ENCODE measurements at regions not wholly inside any gene's neighbourhood (a gene's known extent, or its start where the extent isn't known, plus 50 kb on each side); places are given as distances from the start of the nearest gene placed in this dataset.

- no peak for DNase-seq (ENCODE audit: low read depth)
Observed at GRCh38 chr16:51321251-51321650, 170.2 kb upstream of the SALL1 start.

GRCh38 chr16:51317575-51317974 lies 166.5 kb upstream of the SALL1 start:
- DNase-seq (ENCODE audit: low read depth) = no peak

DNA sequence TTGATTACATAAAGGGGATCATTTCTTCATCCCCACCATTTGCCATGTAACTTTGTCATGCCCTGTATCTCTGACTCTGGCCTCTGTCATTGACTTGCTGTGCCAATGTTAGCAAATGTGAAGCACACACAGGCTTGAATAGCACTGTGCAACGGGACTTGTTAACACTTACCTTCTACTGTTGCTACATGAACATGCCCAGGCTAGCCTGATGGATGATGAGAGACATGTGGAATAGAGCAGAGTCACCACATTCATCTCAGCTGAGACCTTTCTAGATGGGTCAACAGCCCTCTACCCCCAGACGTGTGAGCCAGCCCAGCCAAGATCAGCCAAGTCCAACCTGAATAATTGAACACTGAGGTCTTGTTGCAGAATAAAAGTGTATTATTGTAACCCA lies 162.1 kb upstream of the SALL1 start:
- no peak for DNase-seq (ENCODE audit: low read depth)

- no peak for DNase-seq (ENCODE audit: low read depth)
Observed at GRCh38 chr16:51312363-51313150, 161.5 kb upstream of the SALL1 start.

DNA sequence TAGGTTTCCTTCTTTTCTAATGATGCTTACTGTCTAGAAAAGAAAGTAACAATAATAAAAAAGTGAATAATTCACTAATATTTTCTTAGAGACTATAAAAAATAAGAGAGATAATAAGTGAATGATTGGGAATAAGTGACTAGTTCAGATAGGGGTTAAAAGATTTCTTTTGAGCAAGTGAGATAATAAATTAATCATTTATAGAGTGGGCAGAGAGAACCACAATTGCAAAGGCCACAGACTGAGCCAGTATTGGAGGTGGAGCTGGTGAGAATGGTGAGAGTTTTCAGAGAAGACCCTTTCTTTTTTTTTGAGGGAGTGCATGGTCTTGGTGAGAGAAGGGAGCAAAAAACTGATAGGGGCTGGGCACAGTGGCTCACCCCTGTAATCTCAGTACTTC lies 159.1 kb upstream of the SALL1 start:
- DNase-seq (ENCODE audit: low read depth) = no peak

GRCh38 chr16:51306886-51307595 lies 156.0 kb upstream of the SALL1 start:
- no peak for DNase-seq (ENCODE audit: low read depth)

DNA sequence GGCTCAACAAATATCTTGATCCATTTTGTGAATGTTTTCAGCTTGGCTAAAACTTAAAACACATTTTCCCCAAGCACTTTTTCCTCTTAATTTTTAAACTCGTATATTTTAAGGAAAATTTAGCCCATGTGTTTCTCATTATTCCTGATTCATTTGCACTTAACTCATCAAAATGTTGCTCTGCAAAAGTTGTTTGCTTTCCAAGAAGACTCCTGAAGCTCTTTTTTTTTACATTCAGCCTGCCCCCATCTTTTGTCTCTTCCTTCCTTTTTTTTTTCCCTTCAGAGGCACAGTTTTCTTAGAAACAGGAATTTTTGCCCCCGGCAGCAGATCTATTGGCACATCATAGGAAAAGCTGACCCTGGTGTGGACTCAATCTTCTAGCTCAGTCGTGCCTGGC lies 155.0 kb upstream of the SALL1 start:
- no peak for DNase-seq (ENCODE audit: low read depth)

- DNase-seq (ENCODE audit: low read depth) = no peak
Observed at GRCh38 chr16:51305337-51305736, 154.3 kb upstream of the SALL1 start.

GRCh38 chr16:51302042-51302441 lies 151.0 kb upstream of the SALL1 start:
- no peak for DNase-seq (ENCODE audit: low read depth)

GRCh38 chr16:51298800-51299199 lies 147.7 kb upstream of the SALL1 start:
- no peak for DNase-seq (ENCODE audit: low read depth)

DNA sequence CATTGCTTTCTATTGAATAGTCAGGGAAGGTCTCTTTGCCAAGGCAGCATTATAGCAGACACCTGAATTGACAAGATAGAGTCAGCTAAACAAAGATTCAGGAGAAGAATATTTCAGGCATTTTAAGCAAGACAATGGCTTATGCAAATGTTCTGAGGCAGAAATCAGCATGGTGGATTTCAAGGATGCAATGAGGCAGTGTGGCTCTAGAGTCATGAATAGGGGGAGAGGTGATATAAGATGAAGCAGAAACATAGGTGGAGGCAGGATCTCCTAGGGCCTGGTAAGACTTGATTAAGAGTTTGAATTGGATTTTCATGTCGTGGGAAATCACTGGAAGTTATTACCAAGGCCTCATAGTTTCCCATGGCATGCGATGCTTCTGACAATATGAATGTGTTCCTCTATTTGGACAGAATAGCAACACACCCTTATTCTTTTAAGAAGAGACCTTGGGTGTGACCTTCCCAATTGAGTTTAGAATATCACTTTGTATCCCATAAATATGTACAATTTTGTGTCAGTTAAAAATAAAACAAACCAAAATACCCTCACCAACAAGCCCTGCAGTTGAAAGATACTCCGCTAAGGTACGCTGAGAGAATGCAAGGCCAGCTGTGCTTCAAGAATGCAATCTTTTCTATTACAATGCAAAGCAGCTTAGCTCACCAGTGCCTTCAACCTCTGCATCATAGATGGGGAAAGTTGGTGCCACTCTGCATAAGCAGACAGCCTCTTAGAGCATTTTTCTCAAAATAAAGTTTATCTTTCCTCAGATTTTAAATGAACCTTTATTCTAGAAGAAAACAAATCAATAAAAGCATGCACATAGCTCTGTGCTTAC lies 139.6 kb upstream of the SALL1 start:
- no peak for DNase-seq (ENCODE audit: low read depth)

GRCh38 chr16:51289336-51289735 lies 138.3 kb upstream of the SALL1 start:
- no peak for DNase-seq (ENCODE audit: low read depth)

- DNase-seq (ENCODE audit: low read depth) = no peak
Observed at GRCh38 chr16:51287121-51287755, 136.2 kb upstream of the SALL1 start.

GRCh38 chr16:51286272-51286671 lies 135.2 kb upstream of the SALL1 start:
- DNase-seq (ENCODE audit: low read depth) = no peak

- DNase-seq (ENCODE audit: low read depth) = no peak
Observed at GRCh38 chr16:51276336-51276735, 125.3 kb upstream of the SALL1 start.

- DNase-seq (ENCODE audit: low read depth) = no peak
Observed at GRCh38 chr16:51272420-51272819, 121.3 kb upstream of the SALL1 start.

DNA sequence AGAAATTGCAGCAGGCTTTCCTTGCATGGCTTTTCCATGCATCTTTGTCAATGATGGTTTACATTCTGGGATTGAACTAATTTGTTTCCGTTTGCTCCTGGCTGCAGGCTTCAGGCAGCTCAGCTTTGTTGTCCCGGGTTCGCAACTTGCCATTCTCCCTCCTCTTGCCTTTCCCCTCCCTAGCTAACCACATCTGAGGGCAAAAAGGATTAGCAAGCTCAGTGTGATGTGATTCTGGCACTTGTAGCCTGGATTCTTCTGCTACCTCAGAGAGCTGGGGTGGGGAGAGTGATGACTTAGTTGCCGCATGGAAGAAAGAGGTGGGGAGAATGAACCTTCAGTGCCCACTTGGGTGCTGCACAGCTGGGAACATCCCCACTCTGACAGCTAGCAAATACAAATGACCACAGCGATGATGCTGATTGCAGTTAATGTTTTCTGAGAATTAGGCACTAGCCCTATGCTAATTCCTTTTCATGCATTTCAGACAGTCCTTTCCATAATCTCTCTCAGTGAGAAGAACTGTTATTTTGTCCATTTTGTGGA lies 120.2 kb upstream of the SALL1 start:
- DNase-seq (ENCODE audit: low read depth) = no peak

DNA sequence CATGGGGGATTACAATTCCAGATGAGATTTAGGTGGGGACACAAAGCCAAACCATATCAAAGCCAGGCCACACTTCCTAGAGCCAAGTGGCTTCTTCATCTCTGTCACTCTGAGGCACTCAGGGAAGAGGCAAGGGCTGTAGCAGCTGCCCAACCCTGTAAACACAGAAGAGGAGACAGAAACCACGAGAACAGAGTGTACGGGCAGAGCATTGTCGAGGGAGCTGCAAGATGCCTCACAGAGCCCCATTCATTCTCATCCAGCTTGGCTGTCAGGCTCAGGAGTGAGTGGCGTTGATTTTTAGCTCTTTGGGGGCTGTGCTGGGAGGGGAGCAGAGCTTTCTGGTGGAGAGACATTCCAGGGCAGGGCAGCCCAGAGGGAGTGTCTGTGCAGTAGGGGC lies 117.2 kb upstream of the SALL1 start:
- DNase-seq (ENCODE audit: low read depth) = no peak

DNA sequence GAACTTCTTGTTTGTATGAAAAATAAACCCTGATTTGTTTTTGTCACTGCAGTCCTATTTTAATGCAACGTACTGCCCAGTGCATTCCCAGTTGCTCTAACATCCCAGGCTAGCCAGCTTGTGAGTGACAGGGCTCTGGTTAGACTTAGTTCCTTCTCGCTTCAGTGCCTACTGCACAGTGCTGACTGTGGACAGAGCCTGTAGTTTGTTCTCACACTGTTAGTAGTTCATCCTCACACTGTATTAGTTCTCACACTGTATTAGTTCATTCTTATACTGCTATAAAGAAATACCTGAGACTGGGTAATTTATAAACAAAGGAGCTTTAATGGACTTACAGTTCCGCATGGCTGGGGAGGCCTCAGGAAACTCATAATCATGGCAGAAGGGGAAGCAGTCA lies 116.6 kb upstream of the SALL1 start:
- no peak for DNase-seq (ENCODE audit: low read depth)

DNA sequence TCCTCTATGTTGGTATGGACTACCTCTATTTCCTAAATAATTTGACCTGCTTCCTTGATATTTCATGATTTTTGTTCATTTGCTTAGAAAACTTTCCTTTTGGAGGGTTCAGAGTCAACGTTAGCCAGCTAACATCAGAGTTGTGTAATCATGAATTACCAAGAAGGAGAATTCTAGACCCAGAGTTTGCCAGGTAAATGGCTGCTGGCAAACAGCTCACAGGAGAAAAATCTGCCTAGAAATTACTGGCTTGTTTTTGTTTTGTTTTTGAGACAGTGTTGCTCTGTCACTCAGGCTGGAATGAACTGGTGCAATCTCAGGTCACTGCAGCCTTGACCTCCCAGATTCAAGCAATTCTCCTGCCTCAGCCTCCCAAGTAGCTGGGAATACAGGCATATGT lies 111.4 kb upstream of the SALL1 start:
- no peak for DNase-seq (ENCODE audit: low read depth)

DNA sequence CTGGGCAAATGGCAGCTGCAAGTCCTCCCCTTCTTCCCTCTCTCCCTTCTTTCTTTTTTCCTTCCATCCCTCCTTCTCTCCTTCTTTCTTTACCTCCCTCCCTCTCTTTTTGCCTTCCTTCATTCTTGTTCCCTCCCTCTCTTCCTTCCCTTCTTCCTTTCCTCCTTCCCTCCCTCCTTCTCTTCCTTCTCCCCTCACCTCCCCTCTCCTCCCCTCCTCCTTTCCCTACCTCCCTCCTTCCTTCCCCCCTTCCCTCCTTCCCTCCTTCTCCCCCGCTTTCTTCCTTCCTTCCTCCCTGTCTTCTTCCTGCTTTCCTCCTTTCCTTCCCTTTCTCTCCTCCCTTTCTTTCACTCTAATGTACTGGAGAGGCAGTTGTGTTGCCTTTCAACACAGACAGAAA lies 110.8 kb upstream of the SALL1 start:
- DNase-seq (ENCODE audit: low read depth) = no peak

GRCh38 chr16:51255349-51255972 lies 104.4 kb upstream of the SALL1 start:
- DNase-seq (ENCODE audit: low read depth) = no peak

Measured in HS-27A (cell line).